ENCODE measurements at regions not wholly inside any gene's neighbourhood (a gene's known extent, or its start where the extent isn't known, plus 50 kb on each side); places are given as distances from the start of the nearest gene placed in this dataset.

DNA sequence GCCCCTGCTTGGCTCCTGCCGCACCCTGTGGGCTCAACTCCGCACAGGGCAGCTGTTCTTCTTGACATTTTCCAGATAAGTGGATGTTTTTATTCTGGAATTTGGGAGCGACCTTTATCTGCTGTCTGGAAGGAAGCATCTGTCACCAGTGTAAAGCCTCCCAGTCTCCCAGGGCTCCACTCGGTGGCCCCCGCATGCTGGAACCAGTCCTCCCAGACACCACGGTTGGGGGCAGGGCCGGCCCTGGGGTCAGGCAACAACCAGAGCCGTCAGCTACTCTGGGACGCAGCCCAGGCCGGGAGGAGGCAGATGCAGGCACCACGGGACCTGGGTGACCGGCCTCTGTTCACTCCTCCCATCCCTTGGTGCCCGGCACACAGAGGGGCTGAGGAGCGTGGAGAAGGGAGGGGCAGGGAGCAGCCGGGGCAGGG is 92.8 kb upstream of the ADAMTS2 start:
- peak; percentile 50 for DNase-seq (ENCODE audit: low read depth)
- H3K4me3 ChIP-seq (ENCODE audit: low read depth, low read length) = no peak overlapping the region
- TF ChIP-seq, protein P1, sequence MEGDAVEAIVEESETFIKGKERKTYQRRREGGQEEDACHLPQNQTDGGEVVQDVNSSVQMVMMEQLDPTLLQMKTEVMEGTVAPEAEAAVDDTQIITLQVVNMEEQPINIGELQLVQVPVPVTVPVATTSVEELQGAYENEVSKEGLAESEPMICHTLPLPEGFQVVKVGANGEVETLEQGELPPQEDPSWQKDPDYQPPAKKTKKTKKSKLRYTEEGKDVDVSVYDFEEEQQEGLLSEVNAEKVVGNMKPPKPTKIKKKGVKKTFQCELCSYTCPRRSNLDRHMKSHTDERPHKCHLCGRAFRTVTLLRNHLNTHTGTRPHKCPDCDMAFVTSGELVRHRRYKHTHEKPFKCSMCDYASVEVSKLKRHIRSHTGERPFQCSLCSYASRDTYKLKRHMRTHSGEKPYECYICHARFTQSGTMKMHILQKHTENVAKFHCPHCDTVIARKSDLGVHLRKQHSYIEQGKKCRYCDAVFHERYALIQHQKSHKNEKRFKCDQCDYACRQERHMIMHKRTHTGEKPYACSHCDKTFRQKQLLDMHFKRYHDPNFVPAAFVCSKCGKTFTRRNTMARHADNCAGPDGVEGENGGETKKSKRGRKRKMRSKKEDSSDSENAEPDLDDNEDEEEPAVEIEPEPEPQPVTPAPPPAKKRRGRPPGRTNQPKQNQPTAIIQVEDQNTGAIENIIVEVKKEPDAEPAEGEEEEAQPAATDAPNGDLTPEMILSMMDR (IDR thresholded peaks at IDR 0.05; ENCODE audit: insufficient read depth, low read depth, low read length) = no peak

DNA sequence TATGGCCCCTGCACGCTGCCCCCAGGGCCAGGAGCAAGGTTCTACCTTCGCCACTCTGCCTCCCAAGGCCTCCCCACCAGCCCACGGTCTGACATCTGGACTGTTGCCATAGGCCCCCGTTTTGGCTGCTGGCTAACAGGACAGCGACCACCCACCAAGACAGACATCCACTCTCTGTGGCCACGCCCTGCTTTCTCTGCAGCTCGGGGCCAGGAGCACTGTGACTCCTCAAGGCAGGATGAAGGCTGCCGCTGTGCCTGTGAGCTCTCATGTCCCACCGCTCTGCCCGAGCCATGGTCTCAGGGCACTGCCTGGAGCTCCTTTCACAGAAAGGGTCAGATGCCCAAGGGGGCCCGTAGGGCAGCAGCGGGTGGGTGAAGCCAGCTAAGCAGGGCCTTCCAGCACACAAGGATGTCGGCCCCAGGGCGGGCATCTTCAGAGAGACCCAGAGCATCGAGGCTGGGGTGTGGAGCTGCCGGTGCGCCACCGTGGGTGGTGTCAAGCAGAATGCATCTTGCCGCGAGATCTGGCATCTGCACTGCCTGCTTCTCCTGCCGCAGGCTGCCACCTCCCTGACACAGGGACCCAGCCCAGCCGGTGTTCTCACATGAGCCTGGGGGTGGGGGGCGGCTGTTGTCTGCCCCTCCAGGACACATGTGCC is 92.2 kb upstream of the ADAMTS2 start:
- H3K4me3 ChIP-seq (ENCODE audit: low read depth, low read length) = no peak overlapping the region
- TF ChIP-seq, protein P1 (IDR thresholded peaks at IDR 0.05; ENCODE audit: insufficient read depth, low read depth, low read length) = no peak
- no peak for DNase-seq (ENCODE audit: low read depth)

DNA sequence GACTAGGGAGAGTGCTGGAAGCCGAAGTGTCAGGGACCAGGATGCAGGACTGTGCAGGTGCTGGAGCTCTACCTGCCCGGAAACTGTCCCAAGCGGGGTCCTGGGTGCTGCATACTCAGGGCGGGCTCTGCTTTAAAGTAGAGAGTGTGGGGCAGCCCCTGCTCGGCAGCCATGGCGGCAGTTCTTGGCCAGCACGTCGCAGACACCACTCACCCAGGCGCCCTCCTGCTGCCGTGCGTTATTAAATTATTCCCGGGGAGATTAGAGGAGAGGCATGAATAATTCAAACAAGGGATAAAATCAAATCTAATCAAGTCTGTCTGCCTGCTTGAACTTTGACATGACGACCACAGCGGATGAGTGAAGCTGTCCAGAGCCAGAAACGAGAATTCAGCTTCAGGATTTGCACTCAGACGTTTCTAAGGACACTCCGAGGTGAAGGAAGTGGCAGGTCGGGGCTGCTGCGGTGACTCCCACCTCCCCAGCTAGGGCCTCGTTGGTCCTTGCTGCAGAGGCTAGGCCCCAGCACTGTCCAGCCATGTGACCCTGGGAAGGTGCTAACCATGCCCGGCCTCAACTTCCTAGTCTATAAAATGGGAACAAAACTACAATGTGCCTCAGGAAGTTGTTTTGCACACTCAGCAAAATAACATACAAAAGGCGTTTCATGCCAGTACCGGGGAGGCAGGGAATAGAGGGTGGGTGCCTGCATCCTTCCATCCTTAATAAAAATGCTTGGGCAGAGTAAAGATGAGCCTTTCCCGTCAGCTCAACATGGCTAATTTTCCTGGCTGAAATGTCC is 91.3 kb upstream of the ADAMTS2 start:
- TF ChIP-seq, protein P1 (IDR thresholded peaks at IDR 0.05; ENCODE audit: insufficient read depth, low read depth, low read length) = no peak
- no peak overlapping the region for H3K4me3 ChIP-seq (ENCODE audit: low read depth, low read length)
- no peak for DNase-seq (ENCODE audit: low read depth)

GRCh38 chr5:179435731-179436315 is 90.6 kb upstream of the ADAMTS2 start:
- TF ChIP-seq, protein P1 (IDR thresholded peaks at IDR 0.05; ENCODE audit: insufficient read depth, low read depth, low read length) = no peak
- no peak overlapping the region for H3K4me3 ChIP-seq (ENCODE audit: low read depth, low read length)
- no peak for DNase-seq (ENCODE audit: low read depth)

DNA sequence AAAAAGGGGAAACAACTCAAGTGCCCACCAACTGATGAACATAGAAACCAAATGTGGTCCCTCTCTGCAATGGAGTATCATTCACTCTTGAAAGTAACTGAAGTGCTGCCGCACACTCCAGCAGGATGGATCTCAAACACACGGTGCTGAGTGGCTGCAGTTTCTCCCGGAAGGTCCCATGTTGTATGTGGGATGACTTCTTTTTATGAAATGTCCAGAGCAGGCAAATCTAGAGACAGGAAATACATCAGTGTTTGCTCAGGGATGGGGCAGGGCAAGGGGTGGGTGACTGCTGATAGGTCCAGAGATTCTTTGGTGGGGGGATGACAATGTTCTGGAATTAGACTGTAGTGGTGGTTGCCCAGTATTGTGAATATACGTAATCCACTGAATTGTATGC is 89.9 kb upstream of the ADAMTS2 start:
- TF ChIP-seq, protein P1 (IDR thresholded peaks at IDR 0.05; ENCODE audit: insufficient read depth, low read depth, low read length) = no peak
- DNase-seq (ENCODE audit: low read depth) = no peak
- no peak overlapping the region for H3K4me3 ChIP-seq (ENCODE audit: low read depth, low read length)

DNA sequence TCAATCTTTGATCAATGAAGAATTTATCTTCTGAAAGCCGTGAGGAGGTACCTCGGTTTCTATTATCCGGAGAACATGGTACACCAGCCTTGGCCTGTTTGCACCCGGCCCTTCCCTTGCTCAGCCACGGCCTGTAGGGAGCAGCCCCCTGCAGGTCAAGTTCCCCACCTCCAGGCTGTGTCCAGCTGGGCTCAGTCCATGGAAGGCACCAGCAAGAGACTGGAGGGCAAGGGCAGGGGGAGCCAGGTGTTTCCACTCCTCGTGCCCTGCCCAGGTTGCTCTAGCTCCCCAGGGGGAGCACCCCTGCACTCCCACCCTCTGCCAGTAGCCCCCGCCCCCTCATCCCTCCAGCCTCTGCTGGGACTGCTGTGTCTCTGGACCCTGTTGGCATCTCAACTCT is 87.3 kb upstream of the ADAMTS2 start:
- no peak for DNase-seq (ENCODE audit: low read depth)
- TF ChIP-seq, protein P1 (IDR thresholded peaks at IDR 0.05; ENCODE audit: insufficient read depth, low read depth, low read length) = no peak
- no peak overlapping the region for H3K4me3 ChIP-seq (ENCODE audit: low read depth, low read length)
